CD4-positive, alpha-beta T cell treated with Interleukin-4 for 1 hour (primary cell): ENCODE measurements at regions not wholly inside any gene's neighbourhood (a gene's known extent, or its start where the extent isn't known, plus 50 kb on each side); places are given as distances from the start of the nearest gene placed in this dataset.
"Not testable (repeated sequence)": the region's sequence is repeated elsewhere in the genome, so short reads cannot be mapped to it uniquely, and the experiment has no call there.

Source experiments
- DNase-seq, 2 donors: peaks; one replicate each; pipeline ENCODE4 v3.0.0-alpha.2; 2020 to 2022

- not testable (repeated sequence) for DNase-seq
Observed at GRCh38 chr3:195970873-195971272, 62.5 kb upstream of the TNK2 start.

- not testable (repeated sequence) for DNase-seq
Observed at GRCh38 chr3:195969838-195970776, 61.8 kb upstream of the TNK2 start.

- DNase-seq = not testable (repeated sequence)
Observed at GRCh38 chr3:195969341-195969740, 61.0 kb upstream of the TNK2 start.

GRCh38 chr3:195968104-195968503, 59.8 kb upstream of the TNK2 start:
- DNase-seq = not testable (repeated sequence)

- DNase-seq = not testable (repeated sequence)
Observed at GRCh38 chr3:195967387-195967720, 59.0 kb upstream of the TNK2 start.

- DNase-seq = not testable (repeated sequence)
Observed at GRCh38 chr3:195966563-195967386, 58.4 kb upstream of the TNK2 start.

- not testable (repeated sequence) for DNase-seq
Observed at GRCh38 chr3:195965217-195965616, 56.9 kb upstream of the TNK2 start.

- DNase-seq = not testable (repeated sequence)
Observed at GRCh38 chr3:195964318-195965107, 56.2 kb upstream of the TNK2 start.

GRCh38 chr3:195962222-195962621, 53.9 kb upstream of the TNK2 start:
- DNase-seq = peak in 1 of 2 donors; percentile 16

GRCh38 chr3:195960971-195961775, 52.8 kb upstream of the TNK2 start:
- DNase-seq = peak; percentile 49 to 54

GRCh38 chr3:195960164-195960563, 51.8 kb upstream of the TNK2 start:
- DNase-seq = not testable (repeated sequence)

- not testable (repeated sequence) for DNase-seq
Observed at GRCh38 chr3:195959367-195960157, 51.2 kb upstream of the TNK2 start.

- not testable (repeated sequence) for DNase-seq
Observed at GRCh38 chr3:195958736-195959135, 50.4 kb upstream of the TNK2 start.
